Activated CD4-positive, alpha-beta T cell treated with anti-CD3 and anti-CD28 coated beads for 1 hour (primary cell): ENCODE measurements at regions not wholly inside any gene's neighbourhood (a gene's known extent, or its start where the extent isn't known, plus 50 kb on each side); places are given as distances from the start of the nearest gene placed in this dataset.
"Not testable (repeated sequence)": the region's sequence is repeated elsewhere in the genome, so short reads cannot be mapped to it uniquely, and the experiment has no call there.

ENCODE experiments used
- DNase-seq: peaks from one replicate; pipeline ENCODE4 v3.0.0-alpha.2; 2020

DNA sequence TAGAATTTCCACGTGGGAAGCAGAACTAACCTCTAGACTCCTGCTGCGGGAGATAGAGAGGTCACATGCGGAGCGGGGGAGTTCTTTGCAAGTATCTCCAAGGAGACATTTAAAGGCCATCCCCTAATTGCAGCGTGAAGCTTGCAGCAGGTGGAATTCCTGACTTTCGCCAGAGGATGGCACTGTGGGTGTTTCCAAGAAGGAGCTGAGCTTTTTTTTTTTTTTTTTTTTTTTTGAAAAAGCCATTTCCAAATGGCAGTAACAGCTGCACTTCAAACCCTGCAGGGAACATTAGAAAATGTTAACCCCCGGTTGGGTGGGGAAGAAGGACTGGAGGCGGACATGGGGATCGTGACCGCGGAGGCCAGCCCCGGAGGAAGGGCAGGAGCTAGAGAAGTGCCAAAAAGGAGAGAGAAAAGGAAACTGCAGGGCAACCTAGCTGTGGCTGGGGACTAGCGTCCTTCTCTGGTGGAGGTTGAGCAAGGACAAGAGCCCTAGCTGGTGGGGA, 487.7 kb downstream of the TYW1 start:
- DNase-seq, result no peak

GRCh38 chr7:67486401-67486800, 489.8 kb downstream of the TYW1 start:
- no peak for DNase-seq

GRCh38 chr7:67487316-67487715, 490.7 kb downstream of the TYW1 start:
- DNase-seq, result no peak

- DNase-seq, result no peak
These were observed 493.2 kb downstream of the TYW1 start for GRCh38 chr7:67489881-67490280.

DNA sequence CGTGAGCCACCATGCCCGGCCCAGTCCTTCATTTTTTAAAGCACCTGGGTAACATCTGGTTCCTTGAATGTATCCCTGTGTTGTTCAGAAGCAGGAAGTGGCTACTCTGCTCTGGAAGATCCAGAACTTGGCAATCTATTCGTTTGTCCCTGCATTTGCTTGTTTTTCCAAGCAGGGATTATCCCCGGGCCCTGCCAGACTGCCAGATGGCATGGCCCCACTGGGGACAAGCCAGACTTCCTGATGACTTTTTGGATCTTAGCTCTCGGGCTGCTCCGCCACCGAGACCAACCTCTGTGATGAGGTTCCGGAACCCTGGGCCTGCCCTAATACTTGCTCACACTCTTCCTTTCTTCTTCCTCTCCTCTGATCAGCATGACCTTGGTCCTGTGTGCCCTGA, 496.7 kb downstream of the TYW1 start:
- no peak for DNase-seq

DNA sequence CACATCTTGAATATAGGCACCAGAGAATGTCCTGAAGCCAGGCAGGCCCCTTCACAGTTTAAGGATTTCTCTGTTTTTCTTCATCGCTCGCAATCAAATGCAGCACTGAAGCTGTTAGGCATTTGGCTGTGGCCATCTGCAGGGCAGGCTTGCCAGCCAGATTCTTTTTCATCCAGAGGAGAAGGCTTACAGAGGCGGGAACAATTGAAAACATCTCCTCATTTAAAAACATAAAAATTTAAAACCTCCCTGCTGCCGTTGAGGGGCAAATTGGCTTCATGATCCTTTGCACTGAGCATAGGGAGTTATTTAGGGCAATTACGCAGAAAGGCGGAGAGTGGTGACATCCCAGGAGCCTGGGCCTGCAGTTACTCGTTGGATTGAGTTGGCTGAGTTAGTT, 500.0 kb downstream of the TYW1 start:
- no peak for DNase-seq

- not testable (repeated sequence) for DNase-seq
These were observed 501.3 kb downstream of the TYW1 start for GRCh38 chr7:67497914-67498313.

DNA sequence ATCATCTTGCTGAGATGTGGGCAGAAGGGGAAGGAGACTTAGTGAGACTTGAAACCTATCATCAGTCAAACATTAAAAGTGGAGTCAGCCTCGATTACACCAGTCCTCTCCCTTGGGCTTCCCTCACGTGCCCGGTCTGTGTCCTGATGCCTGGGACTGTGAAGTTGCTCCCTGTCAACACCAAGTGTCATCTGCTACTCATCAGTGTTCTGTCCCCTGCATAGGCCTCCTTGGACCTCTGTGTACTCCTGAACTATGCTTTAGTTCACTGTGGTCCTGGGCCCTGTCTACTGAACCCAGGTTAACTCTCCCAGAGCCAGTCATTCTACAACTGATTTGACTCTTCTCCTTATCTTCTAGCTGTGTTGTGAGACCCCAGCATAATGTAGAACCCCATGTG, 506.3 kb downstream of the TYW1 start:
- DNase-seq, result no peak

GRCh38 chr7:67505449-67505848, 508.8 kb downstream of the TYW1 start:
- no peak for DNase-seq

GRCh38 chr7:67512481-67512880, 515.8 kb downstream of the TYW1 start:
- no peak for DNase-seq

DNA sequence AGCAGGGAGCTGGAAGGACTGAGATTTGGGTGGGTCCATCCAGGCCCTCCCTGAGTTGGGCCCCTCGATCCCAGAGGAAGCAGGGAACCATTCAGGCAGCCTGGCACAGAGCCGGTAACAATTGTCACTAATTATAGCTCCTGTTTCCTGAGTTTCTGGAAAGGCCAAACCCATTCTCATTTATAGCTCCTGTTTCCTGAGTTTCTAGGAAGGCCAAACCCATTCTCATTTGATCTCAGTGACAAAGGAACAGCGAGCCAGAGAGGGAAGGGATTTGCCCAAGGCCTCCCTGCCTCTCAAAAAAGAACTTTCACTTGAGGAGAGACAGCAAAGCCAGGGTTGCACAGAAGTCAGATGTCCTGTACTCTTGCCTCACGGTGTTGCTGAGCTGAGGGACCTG, 521.9 kb downstream of the TYW1 start:
- no peak for DNase-seq

DNA sequence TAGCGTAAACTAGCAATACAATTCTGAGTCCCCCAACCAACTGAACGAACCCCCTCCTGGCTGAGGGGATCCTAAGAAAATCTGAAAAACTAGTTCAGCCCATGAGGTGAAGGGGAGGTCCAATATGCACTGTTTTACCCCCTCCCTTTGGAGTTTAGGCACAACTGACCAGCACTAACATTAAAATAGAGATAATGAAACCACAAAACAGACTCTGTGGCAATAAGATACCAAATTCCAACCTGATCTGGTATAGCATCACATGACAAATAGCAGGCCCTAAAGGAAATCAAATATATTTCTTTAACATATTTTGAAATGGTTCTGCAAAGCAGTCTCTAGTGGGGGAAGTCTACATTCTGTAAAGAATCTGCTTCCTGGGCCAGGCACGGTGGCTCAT, 522.5 kb downstream of the TYW1 start:
- no peak for DNase-seq

DNA sequence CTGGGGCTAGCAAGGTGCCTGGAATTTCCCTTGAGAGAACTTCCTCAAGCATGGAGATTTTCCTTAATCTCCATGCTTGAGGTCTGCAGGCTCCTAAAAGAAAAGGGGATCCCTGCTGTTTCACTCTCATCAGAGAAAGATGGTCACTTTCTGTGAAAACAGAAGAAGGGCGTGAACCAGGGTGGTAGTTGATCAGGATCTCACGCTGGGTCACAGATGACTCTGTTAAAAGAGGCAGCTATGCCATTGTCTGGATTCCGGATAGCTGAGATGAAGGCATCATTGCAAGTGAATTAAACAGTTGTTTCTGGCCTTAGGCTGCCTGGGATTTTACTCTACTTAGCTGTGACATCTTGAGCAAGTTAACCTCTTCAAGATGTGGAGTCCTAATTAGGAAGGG, 525.9 kb downstream of the TYW1 start:
- no peak for DNase-seq

GRCh38 chr7:67523713-67524112, 527.1 kb downstream of the TYW1 start:
- DNase-seq, result no peak

DNA sequence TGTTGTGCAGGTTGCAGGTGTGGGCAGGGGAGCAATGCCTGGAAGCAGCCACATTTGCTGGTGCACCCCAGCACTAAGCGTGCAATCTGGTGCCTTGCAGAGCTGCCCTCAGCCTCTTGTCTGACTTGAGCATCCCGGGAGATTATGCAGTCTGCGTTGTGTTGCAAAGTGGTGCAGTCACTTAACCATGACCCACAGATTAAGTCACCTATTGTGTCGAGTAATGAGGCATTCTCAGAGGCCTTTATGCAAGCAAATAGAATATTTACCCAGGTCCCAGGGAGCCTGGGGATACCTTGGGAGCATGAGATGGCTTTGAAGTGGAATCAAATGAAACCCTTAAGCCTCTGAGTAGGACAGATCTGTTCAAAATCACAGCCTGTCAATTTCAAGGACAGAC, 529.0 kb downstream of the TYW1 start:
- DNase-seq, result no peak

- DNase-seq, result no peak
These were observed 538.8 kb downstream of the TYW1 start for GRCh38 chr7:67535241-67535989.

GRCh38 chr7:67542916-67543315, 546.3 kb downstream of the TYW1 start:
- no peak for DNase-seq

DNA sequence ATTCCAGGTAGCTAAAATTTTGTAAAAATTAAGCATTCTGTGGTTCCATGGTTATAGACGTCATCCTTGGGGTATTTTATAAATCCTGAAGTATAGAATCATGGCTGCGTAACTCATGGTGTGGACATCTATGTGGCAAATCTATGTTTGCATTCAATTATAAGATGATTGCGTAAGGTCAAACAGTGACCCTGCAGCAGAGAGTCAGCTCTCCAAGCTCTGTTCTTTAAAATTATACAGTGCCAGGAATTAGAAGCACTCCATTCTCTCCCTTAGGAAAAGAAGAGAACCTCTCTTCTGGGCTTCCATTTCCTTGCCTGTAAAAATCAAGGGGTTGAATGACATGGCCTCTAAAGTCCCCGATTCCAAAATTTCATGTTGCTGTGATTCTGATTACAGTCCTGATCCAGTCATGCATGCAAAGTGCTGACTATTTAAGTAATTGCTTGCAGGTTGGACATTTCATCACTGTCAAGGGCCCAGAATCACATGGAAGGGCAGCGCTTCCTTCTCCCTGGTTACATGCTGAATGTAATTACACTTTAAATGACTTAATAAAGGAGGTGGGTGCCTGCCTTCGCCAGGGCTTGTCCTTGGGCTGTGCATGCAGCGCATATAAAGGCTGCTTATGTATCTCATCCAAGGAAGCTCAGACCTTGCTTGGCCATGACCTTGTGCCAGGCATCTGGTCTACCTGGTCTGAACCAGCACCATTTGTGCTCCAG, 550.7 kb downstream of the TYW1 start:
- DNase-seq, result no peak

DNA sequence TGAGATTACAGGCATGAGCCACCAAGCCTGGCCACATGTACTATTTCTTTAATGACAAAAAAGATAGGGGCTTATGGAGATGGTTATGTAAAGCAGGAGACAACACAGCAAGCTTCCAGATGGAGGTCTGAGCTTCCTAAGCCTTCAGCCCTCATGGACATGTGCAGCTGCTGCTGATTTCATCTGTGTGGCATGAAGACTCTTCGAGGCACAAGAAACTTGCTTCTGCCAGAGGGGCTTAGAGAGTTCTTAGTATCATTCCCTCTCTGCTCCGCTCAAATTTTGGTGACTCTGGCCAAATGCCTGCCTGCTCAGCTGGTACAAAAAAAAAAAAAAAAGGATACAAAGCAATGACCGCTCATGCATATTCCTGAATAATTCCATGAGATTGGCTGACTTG, 552.5 kb downstream of the TYW1 start:
- DNase-seq, result no peak

DNA sequence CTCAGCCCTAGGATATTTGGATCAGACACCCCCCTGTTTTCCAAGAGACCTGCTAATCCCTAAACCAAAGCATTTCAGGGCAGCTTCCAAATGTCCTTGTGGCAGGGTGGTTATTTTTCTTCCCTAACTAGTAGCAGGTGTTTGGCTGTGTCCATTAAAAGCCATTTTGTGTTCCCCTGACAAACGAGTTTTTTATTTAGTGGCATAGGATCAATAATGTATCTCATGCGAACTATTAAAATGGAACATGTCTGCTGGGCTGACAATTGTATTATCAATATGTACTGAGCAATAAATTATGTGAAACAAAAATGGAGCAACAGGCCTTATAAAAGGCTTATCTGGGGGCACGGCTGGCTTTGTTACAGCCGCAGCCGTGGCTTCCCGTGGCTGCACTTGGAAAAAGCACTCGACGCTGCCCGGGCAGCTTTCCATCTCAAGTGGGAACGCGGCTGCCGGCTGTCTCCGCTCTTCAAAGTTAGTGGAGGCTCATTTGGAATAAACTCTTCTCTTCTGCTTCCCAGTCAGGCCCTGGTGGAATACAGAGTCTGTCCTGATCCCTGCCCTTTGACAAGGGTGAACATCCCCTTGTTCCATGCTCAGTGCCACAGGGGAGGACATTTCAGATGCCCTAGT, 554.3 kb downstream of the TYW1 start:
- no peak for DNase-seq

DNA sequence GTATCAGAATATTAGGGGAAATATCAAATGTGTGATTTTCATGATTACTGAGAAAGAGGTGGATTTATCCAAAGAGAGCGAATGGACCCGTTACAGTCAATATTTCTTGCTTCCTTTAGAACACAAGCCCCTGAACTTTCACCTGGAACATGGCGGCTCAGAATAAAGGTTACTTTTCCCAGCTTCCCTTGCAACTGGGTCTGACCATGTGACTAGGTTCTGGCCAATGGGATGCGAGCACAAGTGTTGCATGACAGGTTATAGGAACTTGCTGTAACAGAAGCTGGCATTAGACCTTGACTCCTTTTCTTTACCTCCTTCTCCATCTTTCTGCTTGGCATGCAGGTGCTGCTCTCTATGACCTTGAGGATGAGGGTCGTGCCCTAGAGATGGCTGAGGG, 556.1 kb downstream of the TYW1 start:
- no peak for DNase-seq

DNA sequence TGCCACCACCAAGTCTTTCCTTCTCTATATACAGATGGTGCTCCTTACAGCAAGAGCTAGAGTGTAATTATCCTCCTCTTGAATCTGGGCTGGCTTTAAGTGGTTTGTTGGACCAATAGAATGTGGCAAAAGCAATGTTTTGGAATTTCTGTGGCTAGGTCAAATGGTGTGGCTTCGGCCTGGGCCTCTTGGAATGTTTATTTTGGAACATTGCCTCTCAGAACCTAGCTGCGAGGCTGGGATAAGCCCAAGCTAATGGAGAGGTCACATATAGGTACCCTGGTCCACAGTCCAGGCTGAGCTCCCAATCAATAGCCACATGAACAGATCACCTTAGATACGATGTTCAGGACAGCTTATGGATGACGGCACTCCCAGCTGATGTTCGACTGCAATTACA, 556.7 kb downstream of the TYW1 start:
- no peak for DNase-seq

- DNase-seq, result no peak
These were observed 558.4 kb downstream of the TYW1 start for GRCh38 chr7:67554986-67555385.

DNA sequence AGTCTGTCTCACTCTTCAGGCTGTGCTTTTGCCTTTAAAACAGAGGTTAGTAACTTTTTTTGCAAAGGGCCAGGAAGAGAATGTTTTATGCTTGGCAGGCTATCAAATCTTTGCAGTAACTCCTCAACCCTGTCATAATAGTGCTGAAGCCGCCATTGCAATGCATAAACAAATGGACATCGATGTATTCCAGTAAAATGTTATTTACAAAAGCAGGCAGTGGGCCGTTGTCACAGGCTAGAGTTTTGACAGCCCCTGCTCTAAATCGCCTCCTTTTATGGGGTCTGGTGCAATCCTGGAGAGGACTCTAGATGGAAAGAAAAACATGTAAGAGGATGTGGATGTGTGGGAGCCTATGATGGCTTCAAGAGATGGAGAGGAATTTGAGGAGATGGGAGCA, 568.3 kb downstream of the TYW1 start:
- DNase-seq, result no peak
